ENCODE measurements at regions not wholly inside any gene's neighbourhood (a gene's known extent, or its start where the extent isn't known, plus 50 kb on each side); places are given as distances from the start of the nearest gene placed in this dataset.

GRCh38 chr2:16115291-16115690 is 174.9 kb downstream of the MYCN start:
- Histone ChIP-seq H2AFZ (ENCODE audit: low read depth, low read length) (no peak overlapping the region), H3F3A (ENCODE audit: insufficient read depth, low read length, poor library complexity, severe bottlenecking) (no peaks in the 10 kb centered on the region)

GRCh38 chr2:16114836-16115235 is 174.5 kb downstream of the MYCN start:
- Histone ChIP-seq H3K4me3 (ENCODE audit: low read length) (no peak overlapping the region), H3K36me3 (ENCODE audit: insufficient read depth, low read length) (no peaks in the 10 kb centered on the region), H3K27me3 (ENCODE audit: insufficient read depth, low read depth, low read length) (no peaks in the 10 kb centered on the region), H2AFZ (ENCODE audit: low read depth, low read length) (no peak overlapping the region), H3K9ac (ENCODE audit: low read length) (no peak overlapping the region), H3F3A (ENCODE audit: insufficient read depth, low read length, poor library complexity, severe bottlenecking) (no peaks in the 10 kb centered on the region), H4K20me1 (ENCODE audit: insufficient read depth) (no peaks in the 10 kb centered on the region), H3K9me3 (ENCODE audit: low read length) (no peaks in the 10 kb centered on the region), H3K27ac (ENCODE audit: low read length) (no peak overlapping the region), H3K4me2 (ENCODE audit: low read length) (no peak overlapping the region), H3K79me2 (replicated peaks; ENCODE audit: insufficient read depth, low read length) (no peaks in the 10 kb centered on the region), H3K9me2 (ENCODE audit: insufficient read depth, low read length) (no peaks in the 10 kb centered on the region)
- no peak for TF ChIP-seq TAF1 (IDR thresholded peaks at IDR 0.05; ENCODE audit: low read depth)
- TF ChIP-seq MXI1 (conservative IDR thresholded peaks at IDR 0.05; ENCODE audit: poor library complexity, severe bottlenecking), result no peak
- TF ChIP-seq REST (IDR thresholded peaks at IDR 0.05; ENCODE audit: borderline replicate concordance), result no peak
- TF ChIP-seq SMC3 (conservative IDR thresholded peaks at IDR 0.05; ENCODE audit: poor library complexity), result no peak
- no peak for TF ChIP-seq EP300 (conservative IDR thresholded peaks at IDR 0.05; ENCODE audit: poor library complexity, severe bottlenecking)
- TF ChIP-seq RAD21 (conservative IDR thresholded peaks at IDR 0.05), result no peak
- TF ChIP-seq POLR2AphosphoS5 (IDR thresholded peaks at IDR 0.05), result no peak
- TF ChIP-seq CTCF (IDR thresholded peaks at IDR 0.05; ENCODE audit: poor library complexity, severe bottlenecking), result no peak

More at GRCh38 chr2:16115291-16115690, 174.9 kb downstream of the MYCN start:
- no peaks in the 10 kb centered on the region for H3K9me2 ChIP-seq (ENCODE audit: insufficient read depth, low read length)
- no peaks in the 10 kb centered on the region for H3K36me3 ChIP-seq (ENCODE audit: insufficient read depth, low read length)
- H3K4me2 ChIP-seq (ENCODE audit: low read length), result no peak overlapping the region
- no peaks in the 10 kb centered on the region for H3K9me3 ChIP-seq (ENCODE audit: low read length)
- no peaks in the 10 kb centered on the region for H3K27me3 ChIP-seq (ENCODE audit: insufficient read depth, low read depth, low read length)
- no peaks in the 10 kb centered on the region for H4K20me1 ChIP-seq (ENCODE audit: insufficient read depth)
- TF ChIP-seq EZH2 (IDR thresholded peaks at IDR 0.05; ENCODE audit: borderline replicate concordance, insufficient read depth, low read length, poor library complexity, severe bottlenecking), result no peak
- TF ChIP-seq EP300 (conservative IDR thresholded peaks at IDR 0.05; ENCODE audit: poor library complexity, severe bottlenecking), result no peak
- TF ChIP-seq CTCF (IDR thresholded peaks at IDR 0.05; ENCODE audit: poor library complexity, severe bottlenecking), result no peak
- no peak for TF ChIP-seq REST (IDR thresholded peaks at IDR 0.05; ENCODE audit: borderline replicate concordance)
- TF ChIP-seq POLR2AphosphoS5 (IDR thresholded peaks at IDR 0.05), result no peak
- H3K9ac ChIP-seq (ENCODE audit: low read length), result no peak overlapping the region
- no peaks in the 10 kb centered on the region for H3K79me2 ChIP-seq (replicated peaks; ENCODE audit: insufficient read depth, low read length)
- no peak overlapping the region for H3K27ac ChIP-seq (ENCODE audit: low read length)
- H3K4me3 ChIP-seq (ENCODE audit: low read length), result no peak overlapping the region
